Fibroblast of skin of left quadriceps (primary cell): ENCODE measurements at regions not wholly inside any gene's neighbourhood (a gene's known extent, or its start where the extent isn't known, plus 50 kb on each side); places are given as distances from the start of the nearest gene placed in this dataset.
"Not testable (repeated sequence)": the region's sequence is repeated elsewhere in the genome, so short reads cannot be mapped to it uniquely, and the experiment has no call there.

Experiments used
- DNase-seq, 2 experiments: peaks; one replicate each; pipeline ENCODE4 v3.0.0-alpha.2; 2013; ENCODE audit warnings: low read depth in 2 of 2

- DNase-seq: no peak
Observed at GRCh38 chr7:84738583-84739150, 448.2 kb downstream of the SEMA3D start.

- DNase-seq: no peak
Observed at GRCh38 chr7:84735677-84736076, 451.2 kb downstream of the SEMA3D start.

GRCh38 chr7:84735011-84735410 lies 451.8 kb downstream of the SEMA3D start:
- DNase-seq: no peak

- DNase-seq: not testable (repeated sequence)
Observed at GRCh38 chr7:84733976-84734375, 452.9 kb downstream of the SEMA3D start.

GRCh38 chr7:84730864-84731263 lies 456.0 kb downstream of the SEMA3D start:
- DNase-seq: not testable (repeated sequence)

GRCh38 chr7:84729284-84729683 lies 457.6 kb downstream of the SEMA3D start:
- DNase-seq: peak; percentile 33 to 42

- DNase-seq: no peak
Observed at GRCh38 chr7:84722734-84723133, 464.1 kb downstream of the SEMA3D start.

- DNase-seq: peak; percentile 63 to 64
Observed at GRCh38 chr7:84722086-84722485, 464.8 kb downstream of the SEMA3D start.

- DNase-seq: no peak
Observed at GRCh38 chr7:84720456-84721097, 466.3 kb downstream of the SEMA3D start.

- DNase-seq: no peak
Observed at GRCh38 chr7:84714765-84715164, 472.1 kb downstream of the SEMA3D start.

GRCh38 chr7:84712374-84713121 lies 474.3 kb downstream of the SEMA3D start:
- no peak for DNase-seq

GRCh38 chr7:84710538-84710937 lies 476.3 kb downstream of the SEMA3D start:
- not testable (repeated sequence) for DNase-seq

GRCh38 chr7:84705706-84706105 lies 481.1 kb downstream of the SEMA3D start:
- DNase-seq: no peak

GRCh38 chr7:84705079-84705478 lies 481.8 kb downstream of the SEMA3D start:
- DNase-seq: no peak

GRCh38 chr7:84704380-84704779 lies 482.5 kb downstream of the SEMA3D start:
- DNase-seq: no peak

- peak in 1 of 2 experiments; percentile 53 for DNase-seq
Observed at GRCh38 chr7:84701524-84702306, 485.1 kb downstream of the SEMA3D start.

GRCh38 chr7:84700563-84701370 lies 486.1 kb downstream of the SEMA3D start:
- no peak for DNase-seq

- peak; percentile 59 for DNase-seq
Observed at GRCh38 chr7:84697506-84697905, 489.4 kb downstream of the SEMA3D start.

- no peak for DNase-seq
Observed at GRCh38 chr7:84693483-84693882, 493.4 kb downstream of the SEMA3D start.

GRCh38 chr7:84688671-84689070 lies 494.1 kb upstream of the SEMA3A start:
- no peak for DNase-seq

- DNase-seq: no peak
Observed at GRCh38 chr7:84686373-84686772, 491.8 kb upstream of the SEMA3A start.
